DND-41 (cell line): ENCODE measurements at regions not wholly inside any gene's neighbourhood (a gene's known extent, or its start where the extent isn't known, plus 50 kb on each side); places are given as distances from the start of the nearest gene placed in this dataset.

ENCODE experiments used
- ATAC-seq: fragments of 200-7000 bp; cut with Tn5 transposase; 3 replicates; pipeline ENCODE4 v1.9.1; 2021; ENCODE audit warnings: low read depth; ENCODE audit not compliant: insufficient read depth
- DNase-seq: peaks from one replicate; pipeline ENCODE4 v3.0.0-alpha.2; 2020
- H2AFZ ChIP-seq: 2 replicates; pipeline ENCODE4 v1.6.0; 2012; ENCODE audit warnings: low read depth, low read length
- H3K27ac ChIP-seq: 2 replicates; pipeline ENCODE4 v1.5.1; 2012; ENCODE audit warnings: low read length, inconsistent platforms
- H3K27me3 ChIP-seq: fragments of 200-600 bp; sonication (generic); 2 replicates; pipeline ENCODE4 v1.6.0; 2012; ENCODE audit warnings: low read length, mild to moderate bottlenecking, inconsistent platforms; ENCODE audit not compliant: insufficient read depth, poor library complexity
- H3K36me3 ChIP-seq: 2 replicates; pipeline ENCODE4 v1.5.1; 2012; ENCODE audit warnings: low read length, inconsistent platforms; ENCODE audit not compliant: insufficient read depth
- H3K4me1 ChIP-seq: 2 replicates; pipeline ENCODE4 v1.5.1; 2012; ENCODE audit warnings: mild to moderate bottlenecking, low read length; ENCODE audit not compliant: insufficient read depth
- H3K4me2 ChIP-seq: 2 replicates; pipeline ENCODE4 v1.6.0; 2012; ENCODE audit warnings: mild to moderate bottlenecking, moderate library complexity, low read length, inconsistent platforms; ENCODE audit not compliant: insufficient read depth
- H3K4me3 ChIP-seq, 2 experiments: fragments of 200-600 bp in 1 of 2; shearing (Covaris generic) in 1 of 2; 2 replicates each; pipeline ENCODE4 v1.5.1; 2012 to 2016; ENCODE audit warnings: inconsistent platforms in 2 of 2, low read length in 2 of 2, mild to moderate bottlenecking in 2 of 2, low read depth in 1 of 2, moderate library complexity in 1 of 2
- H3K79me2 ChIP-seq: 2 replicates; pipeline ENCODE4 v1.6.0; 2012; ENCODE audit warnings: low read length, inconsistent platforms; ENCODE audit not compliant: insufficient read depth
- H3K9ac ChIP-seq: 2 replicates; pipeline ENCODE4 v1.6.0; 2012; ENCODE audit warnings: low read depth, mild to moderate bottlenecking, inconsistent platforms, low read length, moderate library complexity
- H3K9me3 ChIP-seq: 2 replicates; pipeline ENCODE4 v1.5.1; 2012; ENCODE audit warnings: low read length, moderate library complexity, mild to moderate bottlenecking, inconsistent platforms; ENCODE audit not compliant: insufficient read depth, severe bottlenecking
- H4K20me1 ChIP-seq: 2 replicates; pipeline ENCODE4 v1.6.0; 2012; ENCODE audit warnings: low read length; ENCODE audit not compliant: insufficient read depth
- EZH2 ChIP-seq: IDR thresholded peaks from 3 replicates; pipeline ENCODE4 v1.6.1; 2012; ENCODE audit warnings: borderline replicate concordance, low read depth, mild to moderate bottlenecking, moderate library complexity, low read length, inconsistent platforms; ENCODE audit not compliant: severe bottlenecking
- TF ChIP-seq, protein P1 (sequence below): IDR thresholded peaks from 2 replicates; pipeline ENCODE4 v1.5.1; 2012; ENCODE audit warnings: borderline replicate concordance, low read length, moderate library complexity, mild to moderate bottlenecking; ENCODE audit not compliant: poor library complexity, severe bottlenecking; ENCODE audit errors: extremely low read depth

DNA sequence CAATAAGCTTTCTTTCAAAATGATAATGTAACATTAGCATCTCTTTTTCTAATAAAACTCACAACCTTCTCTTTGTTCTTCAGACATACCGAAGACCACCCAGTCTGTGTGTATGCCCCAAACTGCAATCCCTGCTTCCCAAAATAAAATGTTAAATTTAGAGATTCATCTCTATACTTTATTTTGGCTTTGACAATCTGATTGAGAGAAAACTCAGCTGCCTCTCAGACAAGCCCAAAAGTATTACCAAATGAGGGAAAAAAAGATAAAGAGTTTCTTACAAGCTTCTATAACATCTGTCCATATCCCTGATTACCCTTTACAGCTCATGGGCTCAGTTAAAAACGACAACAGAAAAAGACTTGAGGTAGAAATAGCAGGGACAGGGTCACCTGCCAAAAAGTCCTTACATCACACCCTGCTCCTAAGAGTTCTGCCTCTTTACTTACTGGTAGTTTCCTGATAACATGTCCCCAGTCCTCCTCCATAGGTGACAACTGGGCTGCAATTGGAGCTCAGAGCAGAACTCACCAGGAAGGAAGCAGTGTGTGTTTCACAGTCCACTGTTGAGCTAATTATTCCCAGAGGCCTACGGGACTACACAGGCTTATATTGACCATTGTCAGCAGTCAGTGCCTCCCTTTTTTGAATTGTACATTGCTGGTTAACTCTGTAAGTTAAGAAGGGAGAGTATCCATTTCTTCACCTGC, 70.9 kb upstream of the FAM9C start:
- H3K27ac ChIP-seq = no peak overlapping the region
- no peaks in the 10 kb centered on the region for H4K20me1 ChIP-seq
- H3K4me2 ChIP-seq = no peak overlapping the region
- no peaks in the 10 kb centered on the region for H3K9me3 ChIP-seq
- H3K4me3 ChIP-seq = no peak overlapping the region
- no peak for ATAC-seq
- no peak overlapping the region for H3K9ac ChIP-seq
- no peaks in the 10 kb centered on the region for H3K27me3 ChIP-seq
- H3K79me2 ChIP-seq = no peaks in the 10 kb centered on the region
- no peak overlapping the region for H2AFZ ChIP-seq
- no peak for DNase-seq
- TF ChIP-seq, protein P1, sequence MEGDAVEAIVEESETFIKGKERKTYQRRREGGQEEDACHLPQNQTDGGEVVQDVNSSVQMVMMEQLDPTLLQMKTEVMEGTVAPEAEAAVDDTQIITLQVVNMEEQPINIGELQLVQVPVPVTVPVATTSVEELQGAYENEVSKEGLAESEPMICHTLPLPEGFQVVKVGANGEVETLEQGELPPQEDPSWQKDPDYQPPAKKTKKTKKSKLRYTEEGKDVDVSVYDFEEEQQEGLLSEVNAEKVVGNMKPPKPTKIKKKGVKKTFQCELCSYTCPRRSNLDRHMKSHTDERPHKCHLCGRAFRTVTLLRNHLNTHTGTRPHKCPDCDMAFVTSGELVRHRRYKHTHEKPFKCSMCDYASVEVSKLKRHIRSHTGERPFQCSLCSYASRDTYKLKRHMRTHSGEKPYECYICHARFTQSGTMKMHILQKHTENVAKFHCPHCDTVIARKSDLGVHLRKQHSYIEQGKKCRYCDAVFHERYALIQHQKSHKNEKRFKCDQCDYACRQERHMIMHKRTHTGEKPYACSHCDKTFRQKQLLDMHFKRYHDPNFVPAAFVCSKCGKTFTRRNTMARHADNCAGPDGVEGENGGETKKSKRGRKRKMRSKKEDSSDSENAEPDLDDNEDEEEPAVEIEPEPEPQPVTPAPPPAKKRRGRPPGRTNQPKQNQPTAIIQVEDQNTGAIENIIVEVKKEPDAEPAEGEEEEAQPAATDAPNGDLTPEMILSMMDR = no peak
- no peak for TF ChIP-seq EZH2
- H3K4me1 ChIP-seq = no peaks in the 10 kb centered on the region
- no peaks in the 10 kb centered on the region for H3K36me3 ChIP-seq

DNA sequence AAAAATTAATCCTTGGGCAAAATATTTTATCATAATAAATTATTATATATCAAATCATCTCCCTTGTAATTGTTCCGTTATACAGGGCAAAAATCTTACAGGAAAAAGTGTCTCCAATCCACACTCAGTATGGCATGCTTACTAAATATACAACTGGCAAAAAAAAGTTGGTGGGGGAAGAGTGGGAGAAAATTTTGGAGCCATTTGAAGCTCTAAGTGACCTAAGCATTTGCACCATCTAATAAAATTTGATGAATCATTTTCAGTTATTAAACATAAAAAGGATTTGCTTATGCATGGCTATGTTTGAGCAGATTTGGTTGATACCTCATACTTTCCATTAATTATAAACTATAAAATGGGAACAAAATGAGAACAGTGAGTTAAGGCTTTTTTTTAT, 68.1 kb upstream of the FAM9C start:
- no peaks in the 10 kb centered on the region for H3K27me3 ChIP-seq
- no peaks in the 10 kb centered on the region for H3K79me2 ChIP-seq
- H3K4me3 ChIP-seq = no peak overlapping the region
- no peaks in the 10 kb centered on the region for H3K4me1 ChIP-seq
- no peak overlapping the region for H3K4me2 ChIP-seq
- no peaks in the 10 kb centered on the region for H3K9me3 ChIP-seq
- TF ChIP-seq, protein P1 = no peak
- TF ChIP-seq EZH2 = no peak
- H2AFZ ChIP-seq = no peak overlapping the region
- H3K27ac ChIP-seq = no peak overlapping the region
- no peak overlapping the region for H3K9ac ChIP-seq
- ATAC-seq (no peak), DNase-seq (no peak)
- no peaks in the 10 kb centered on the region for H4K20me1 ChIP-seq
- no peaks in the 10 kb centered on the region for H3K36me3 ChIP-seq

DNA sequence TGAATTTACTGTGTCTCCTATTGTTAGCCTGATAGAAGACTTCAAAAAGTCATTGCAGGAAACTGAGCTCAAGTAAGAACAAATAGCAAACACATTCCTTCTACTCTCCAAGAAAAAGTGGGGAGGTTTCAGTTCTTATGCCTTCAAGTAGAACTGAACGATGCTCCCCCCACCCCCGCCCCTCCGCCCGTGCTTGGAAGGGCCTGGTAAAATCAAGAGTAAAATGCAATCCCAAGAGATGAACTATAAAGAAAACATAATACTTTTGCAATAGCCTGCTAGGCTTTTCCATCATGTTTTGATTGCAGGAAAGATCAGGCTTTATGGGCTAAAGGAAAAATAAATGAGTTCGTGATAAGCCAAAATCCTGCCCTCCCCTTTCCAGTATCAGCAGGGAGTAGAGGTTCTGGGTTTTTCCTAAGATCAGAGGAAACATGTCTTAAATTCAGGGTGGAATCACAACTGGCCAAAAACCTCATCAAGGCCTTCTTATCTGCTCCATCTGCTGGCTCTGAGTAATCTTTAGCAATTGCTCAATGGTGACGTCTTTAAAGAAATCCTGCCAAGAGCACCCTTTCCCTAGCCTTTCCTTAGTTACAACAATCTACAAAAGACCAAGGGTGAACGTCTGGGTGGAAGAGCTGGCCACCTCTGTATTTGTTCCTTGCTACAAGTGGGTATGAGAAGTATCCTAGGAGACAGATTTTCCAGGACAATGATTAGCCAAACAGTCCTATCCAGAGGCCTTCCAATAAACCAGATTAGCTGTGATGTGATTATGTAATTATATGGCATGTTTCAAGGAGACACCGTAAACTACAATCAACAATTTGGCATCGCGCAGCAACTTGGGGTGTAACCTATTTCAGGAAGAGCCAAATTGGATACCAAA, 66.3 kb upstream of the FAM9C start:
- H3K36me3 ChIP-seq = no peaks in the 10 kb centered on the region
- TF ChIP-seq, protein P1 = no peak
- TF ChIP-seq EZH2 = no peak
- H2AFZ ChIP-seq = no peak overlapping the region
- no peak overlapping the region for H3K4me3 ChIP-seq
- no peaks in the 10 kb centered on the region for H3K4me1 ChIP-seq
- no peak overlapping the region for H3K27ac ChIP-seq
- DNase-seq (no peak), ATAC-seq (no peak)
- no peaks in the 10 kb centered on the region for H3K27me3 ChIP-seq
- no peak overlapping the region for H3K4me2 ChIP-seq
- H4K20me1 ChIP-seq = no peaks in the 10 kb centered on the region
- H3K9me3 ChIP-seq = no peaks in the 10 kb centered on the region
- no peaks in the 10 kb centered on the region for H3K79me2 ChIP-seq
- H3K9ac ChIP-seq = no peak overlapping the region
